Epidermal melanocyte (primary cell): ENCODE measurements at regions not wholly inside any gene's neighbourhood (a gene's known extent, or its start where the extent isn't known, plus 50 kb on each side); places are given as distances from the start of the nearest gene placed in this dataset.
"Not testable (repeated sequence)": the region's sequence is repeated elsewhere in the genome, so short reads cannot be mapped to it uniquely, and the experiment has no call there.

Experiments used
- DNase-seq: peaks from one replicate; pipeline ENCODE4 v3.0.0; 2011; ENCODE audit warnings: low spot score; ENCODE audit not compliant: insufficient read length

DNA sequence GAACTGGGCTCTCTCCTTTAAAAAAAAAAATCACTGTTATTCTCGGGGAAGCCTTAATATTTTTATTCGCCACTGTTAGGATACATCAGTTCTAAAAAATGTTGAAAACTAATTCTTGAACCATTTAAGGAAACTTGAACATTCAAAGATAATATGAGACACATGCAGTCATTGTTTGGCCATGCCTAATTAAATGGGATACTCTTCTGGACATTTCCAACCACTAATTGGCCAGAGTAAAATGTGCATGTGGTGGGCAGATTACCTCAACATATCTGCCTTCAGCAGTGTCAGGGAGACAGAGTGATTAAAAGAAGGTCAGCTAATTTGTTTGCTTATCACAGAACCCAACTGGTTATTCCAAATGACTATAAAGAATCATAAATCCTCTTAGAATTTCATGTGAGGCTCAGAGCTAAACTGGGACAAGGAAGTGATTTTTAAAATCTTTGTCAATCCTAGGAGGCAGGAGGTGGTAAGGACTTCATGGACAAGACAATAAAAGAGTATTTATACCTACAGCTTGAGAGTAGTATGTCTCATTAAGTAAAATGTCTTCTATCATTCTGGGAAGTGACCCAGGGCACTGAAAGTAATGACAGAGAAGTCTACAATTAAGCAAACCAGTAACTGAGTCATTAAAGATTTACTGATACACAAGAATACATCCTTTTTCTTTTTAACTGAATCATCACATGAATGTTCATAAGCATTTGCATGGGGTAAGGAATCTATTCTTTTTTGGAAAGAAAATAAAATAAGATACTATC is 242.9 kb upstream of the TRPM3 start:
- no peak for DNase-seq

DNA sequence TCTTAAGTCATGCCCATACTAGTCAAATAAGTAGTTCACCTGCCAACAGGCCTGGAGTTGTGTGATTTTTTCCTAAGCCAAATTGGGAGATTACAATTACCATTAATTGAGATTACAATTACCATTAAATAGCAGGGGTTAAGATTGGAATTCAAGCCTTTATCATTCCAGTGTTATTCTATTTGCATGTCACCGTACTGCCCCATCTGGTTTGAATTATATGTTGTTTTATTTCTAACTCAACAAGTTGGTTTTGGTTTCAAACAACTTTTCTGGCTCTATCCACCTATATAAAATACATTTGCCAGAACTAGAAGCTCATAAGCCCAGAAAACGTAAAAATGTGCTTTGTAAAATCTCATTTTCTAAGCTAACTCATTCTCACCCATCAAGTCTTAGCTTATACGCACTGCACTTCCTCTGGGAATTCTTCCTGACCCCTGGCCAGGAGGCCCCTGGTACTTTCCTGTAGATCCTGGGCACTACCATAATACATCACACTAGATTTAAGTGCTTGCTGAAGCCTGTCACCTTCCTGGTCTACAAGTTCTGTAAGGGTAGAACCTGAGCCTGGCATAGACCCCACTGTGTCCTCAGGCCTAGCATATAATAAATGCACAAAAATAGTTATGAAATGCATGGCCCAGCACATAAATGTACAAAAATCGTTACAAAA is 242.0 kb upstream of the TRPM3 start:
- DNase-seq = no peak

DNA sequence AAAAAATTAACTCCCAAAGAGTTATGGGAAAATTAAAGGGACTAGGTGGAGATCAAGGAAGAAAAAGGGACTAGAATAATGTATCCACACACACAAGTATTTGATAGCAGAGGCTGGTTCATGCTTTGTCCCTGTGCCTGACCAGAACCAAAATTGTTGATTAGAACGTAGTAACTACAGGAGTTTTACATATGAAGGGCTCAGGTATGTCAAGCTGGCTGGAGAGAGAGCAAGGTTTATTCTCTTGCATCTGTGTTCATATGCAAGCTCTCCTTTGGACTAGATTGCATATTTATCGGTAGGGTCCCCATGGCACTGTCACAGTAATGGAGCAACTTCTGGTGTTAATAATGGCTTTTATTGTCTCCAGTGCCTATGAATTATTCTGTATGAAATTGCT is 239.9 kb upstream of the TRPM3 start:
- no peak for DNase-seq

DNA sequence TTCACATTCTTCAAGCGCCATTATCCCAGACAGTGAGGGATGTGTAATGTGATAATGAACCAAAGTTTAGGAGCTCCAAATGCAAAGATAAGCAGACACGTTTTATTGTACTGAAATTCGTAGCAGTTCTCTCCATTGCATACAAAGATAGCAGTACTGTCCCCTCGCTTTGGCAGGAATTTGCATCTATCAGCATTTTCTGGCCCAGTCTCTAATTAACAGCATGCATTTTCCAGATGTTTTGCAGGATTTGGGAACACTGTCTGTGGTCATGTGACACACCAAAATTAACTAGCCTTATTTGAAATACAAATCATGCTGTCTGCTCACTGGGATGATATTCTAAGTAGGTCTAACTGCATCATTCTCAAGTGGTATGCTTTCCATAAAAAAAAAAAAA is 235.9 kb upstream of the TRPM3 start:
- no peak for DNase-seq

DNA sequence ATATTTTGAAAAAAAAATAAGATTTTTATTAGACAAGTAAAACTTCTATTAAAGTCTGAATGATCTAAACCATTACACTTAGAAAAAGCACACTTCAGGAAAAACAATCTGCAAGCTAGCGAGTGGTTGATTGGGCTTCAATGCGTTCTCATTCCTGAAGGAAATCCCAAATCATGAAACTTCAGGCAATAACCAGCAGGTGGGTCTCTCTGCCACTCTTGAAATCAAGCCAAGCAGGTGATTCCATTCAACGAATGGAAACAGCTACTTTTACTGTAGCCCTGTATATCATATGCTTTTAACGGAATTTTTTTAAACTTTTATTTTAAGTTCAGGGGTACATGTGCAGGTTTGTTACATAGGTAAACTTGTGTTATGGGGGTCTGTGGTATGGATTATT is 234.5 kb upstream of the TRPM3 start:
- no peak for DNase-seq

DNA sequence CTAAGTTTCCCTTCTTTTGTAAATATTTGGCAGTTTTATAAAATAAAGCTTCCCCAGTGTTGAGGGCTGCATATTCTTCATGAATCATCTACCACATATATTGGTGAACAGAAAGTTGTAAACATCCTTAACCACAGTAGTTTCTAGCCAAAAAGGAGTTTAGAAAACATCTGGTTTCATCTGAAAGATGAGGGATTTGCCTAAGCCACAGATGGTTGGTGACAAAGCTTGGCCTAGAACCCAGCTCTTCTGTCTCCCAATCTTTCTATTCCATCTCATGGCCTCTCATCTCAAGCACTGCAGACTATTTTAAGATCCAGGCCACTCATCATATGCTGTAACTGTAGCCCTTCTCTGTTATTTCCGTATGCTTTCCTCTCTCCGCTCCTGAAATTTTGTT is 232.3 kb upstream of the TRPM3 start:
- no peak for DNase-seq

DNA sequence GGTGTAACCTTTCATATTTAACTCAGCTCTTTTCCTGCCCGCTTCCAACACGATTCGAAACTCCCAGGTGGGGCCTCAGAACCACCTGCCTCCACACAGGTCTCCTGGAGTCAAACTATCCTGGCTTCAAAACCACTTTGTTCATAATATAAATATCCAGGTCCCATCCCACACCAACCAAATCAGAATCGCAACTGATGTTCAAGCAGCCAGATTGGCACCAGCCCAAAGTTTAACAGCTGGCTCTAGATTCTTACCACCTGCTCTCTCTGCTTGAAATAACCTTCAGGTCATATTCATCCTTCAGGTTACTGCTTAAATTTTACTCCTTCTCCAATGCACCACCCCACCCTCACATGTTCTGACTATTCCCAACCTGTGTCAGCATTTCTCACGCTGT is 231.4 kb upstream of the TRPM3 start:
- no peak for DNase-seq

DNA sequence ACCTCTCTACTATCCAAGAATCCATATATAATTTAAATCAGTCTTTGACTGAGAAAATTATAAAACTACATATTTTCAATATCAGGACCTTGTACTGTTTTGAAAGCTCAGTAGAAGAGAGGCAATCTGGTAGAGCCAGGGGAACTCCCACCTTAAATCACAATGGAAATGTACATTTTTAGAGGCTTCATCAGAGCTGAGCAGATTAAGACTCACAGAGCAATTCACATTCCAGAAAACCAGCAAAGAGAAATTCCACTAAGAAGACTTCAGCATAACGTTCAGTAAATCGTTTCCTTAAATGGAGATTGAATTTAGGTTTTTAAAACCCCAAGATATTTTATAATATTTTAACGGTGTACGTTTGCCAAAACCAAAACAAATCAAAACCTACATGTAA is 227.8 kb upstream of the TRPM3 start:
- DNase-seq = no peak

DNA sequence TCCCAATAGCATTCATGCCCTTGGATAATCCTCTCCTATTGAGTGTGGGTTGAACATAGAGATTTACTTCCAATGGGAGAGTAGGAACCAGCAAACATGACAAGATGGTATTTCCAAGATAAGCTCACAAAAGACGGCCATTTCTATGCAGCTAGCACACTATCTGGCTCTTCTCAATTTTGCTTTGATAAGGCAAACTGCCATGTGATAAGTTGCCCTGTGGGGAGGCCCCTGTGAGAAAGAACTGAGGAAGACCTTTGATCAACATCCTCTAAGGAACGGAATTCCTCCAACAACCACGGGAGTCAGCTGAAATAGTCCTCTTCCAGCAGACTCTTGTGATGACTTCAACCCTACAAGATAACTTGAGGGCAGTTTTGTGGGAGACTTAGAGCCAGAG is 211.9 kb upstream of the TRPM3 start:
- DNase-seq = no peak

DNA sequence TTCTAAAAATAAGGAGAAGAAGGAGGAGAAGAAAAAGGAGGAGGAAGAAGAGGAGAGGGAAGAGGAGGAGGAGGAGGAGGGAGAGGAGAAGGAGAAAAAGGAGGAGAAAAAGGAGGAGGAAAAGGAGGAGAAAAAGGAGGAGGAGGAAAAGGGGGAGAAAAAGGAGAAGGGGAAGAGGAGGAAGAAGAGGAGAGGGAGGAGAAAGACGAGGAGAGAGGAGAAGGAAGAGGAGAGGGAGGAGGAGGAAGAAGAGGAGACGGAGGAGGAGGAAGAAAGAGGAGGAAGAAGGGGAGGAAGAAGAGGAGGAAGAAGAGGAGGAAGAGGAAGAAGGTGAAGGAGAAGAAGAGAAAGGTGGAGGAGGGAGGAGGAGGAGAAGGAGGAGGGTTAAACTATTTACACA is 210.2 kb upstream of the TRPM3 start:
- DNase-seq = no peak

DNA sequence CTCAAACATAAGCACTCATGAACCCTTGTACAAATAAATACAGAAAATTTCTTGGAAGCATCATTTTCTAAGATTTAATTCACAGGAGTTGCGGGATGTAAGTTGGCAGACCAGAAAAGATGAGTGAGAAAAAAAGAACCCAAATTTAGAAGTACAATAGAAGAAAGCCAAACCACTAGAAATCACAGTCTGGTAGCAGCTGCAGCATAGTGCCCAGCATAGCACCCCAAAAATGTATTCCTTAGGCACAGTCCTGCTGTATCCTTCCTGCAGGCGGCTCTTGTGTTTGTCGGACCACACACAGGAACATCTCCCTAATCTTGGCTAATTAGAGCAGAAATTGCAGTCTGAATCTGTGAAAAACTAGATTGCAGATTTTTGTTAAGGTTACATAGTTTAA is 208.5 kb upstream of the TRPM3 start:
- no peak for DNase-seq

DNA sequence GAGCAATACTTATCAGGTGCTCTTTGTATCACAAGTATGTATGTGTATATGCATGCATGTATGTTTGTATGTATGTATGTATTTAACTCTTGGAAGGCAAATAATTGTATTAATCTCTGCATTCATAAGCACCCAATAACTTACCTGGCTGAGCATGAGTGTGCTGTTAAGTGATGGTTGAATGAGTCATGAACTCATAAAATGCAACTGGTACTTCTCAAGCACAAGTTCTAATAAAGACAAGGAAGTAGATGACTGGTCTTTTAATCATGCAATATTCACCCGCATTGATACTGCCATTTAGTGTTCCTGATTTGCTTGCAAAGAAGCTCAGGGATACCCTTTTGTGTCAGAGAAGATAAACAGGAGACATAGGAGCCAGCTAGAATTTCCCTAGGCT is 204.9 kb upstream of the TRPM3 start:
- DNase-seq = no peak

DNA sequence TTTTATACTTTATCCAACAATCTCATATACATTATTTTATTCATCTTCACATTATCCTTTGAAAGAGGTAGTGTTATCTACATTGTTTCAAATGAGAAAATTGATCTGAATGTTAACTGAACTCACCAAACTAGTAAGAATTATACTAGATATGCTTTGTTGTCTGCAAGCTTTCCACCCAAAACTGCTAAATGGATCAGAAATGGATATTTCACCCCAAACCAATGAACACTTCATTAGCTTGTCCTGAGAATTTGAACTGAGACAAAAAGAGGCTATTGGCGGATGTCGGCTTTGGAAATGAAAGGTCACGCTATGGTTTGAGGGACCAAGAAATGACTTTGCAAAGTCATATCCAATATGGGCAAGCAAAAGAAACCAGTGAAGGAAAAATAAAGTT is 201.9 kb upstream of the TRPM3 start:
- no peak for DNase-seq

DNA sequence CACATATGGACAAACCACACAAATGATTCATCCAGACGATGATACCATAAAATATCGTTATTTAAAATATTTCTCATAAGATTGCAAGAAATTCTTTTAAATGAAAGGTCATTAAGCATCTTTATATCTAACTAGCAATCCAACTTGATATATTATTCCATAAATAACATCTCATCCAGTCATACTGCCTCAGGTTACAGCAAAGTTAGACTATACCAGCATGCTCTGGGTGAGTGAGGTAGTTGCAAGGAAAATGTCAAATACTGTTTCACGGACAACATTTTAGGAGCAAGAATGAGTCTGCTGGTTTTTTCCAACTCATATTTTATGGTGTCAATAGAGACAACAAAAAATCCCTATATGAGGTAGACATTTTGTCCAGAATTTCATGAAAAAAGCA is 200.9 kb upstream of the TRPM3 start:
- no peak for DNase-seq

DNA sequence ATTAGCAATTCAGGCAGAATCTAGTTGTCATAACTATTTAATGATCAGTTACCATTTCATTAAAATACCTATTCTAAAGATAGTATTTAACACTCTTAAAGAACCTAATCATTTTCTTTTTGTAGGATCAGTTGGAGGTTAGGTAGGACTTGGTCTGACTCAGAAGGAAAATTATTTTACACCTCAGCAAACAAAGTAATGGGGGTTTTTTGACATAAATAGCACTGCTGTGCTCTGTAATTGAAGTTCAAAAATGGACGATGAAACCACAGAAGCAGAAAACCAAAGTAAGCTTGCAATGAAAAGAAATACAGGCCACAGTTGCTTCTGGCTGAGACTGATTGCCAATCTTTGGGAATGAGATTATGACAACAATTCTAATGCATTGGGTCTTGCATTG is 187.0 kb upstream of the TRPM3 start:
- no peak for DNase-seq

DNA sequence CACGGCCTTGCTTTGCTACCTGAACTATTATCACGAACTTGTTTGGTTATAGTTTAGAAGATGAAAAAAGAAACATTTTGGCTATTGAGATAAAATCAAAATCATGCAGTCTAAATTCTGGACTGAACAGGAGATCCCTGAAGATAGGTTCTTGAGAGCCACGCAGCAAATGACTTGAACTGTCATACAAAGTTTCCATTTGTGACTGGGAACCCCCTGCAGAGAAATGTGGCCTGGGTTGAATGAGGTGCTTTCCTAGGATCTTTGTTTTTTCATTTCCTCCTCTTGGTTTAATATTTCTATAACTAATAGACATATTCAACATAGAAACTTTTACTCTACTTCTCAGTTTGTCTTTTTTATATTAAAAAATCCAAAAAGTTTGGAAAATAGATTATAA is 184.7 kb upstream of the TRPM3 start:
- no peak for DNase-seq

DNA sequence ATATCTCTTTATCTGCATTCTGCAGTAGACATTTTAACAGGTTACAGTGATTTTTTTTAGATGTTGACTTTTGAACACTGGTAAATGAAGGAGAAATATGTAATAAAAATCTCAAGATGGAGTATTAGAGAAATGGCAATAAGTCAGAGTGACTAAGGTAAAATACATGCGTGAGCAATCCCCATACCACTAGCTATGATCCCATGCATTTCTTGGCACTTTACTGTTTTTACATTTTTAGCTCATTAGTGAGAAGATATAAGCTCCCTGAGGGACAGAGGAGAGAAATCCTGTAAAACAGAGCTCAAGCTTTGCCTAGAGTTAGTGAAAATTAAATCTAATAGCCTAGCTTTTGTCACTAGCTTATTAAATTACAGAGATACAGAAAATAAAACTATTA is 181.9 kb upstream of the TRPM3 start:
- DNase-seq = no peak

DNA sequence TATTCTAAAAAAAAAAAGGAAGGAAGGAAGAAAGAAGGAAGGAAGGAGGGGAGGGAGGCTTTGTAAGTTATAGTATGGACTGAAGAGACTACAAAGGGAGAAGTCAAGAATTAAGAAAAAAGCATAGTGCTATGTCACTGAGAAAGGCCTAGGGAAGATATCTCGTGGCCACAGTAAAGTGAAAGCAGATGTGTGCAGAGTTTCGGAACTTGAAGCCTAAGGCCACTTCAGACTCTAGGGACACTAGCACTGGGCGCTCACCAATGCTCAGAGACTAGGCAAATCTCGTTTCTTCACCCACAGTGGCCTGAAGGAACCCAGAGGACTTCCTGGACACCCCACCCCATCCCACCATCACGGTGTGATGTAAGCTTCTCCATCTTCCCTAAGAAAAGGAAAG is 181.4 kb upstream of the TRPM3 start:
- no peak for DNase-seq

DNA sequence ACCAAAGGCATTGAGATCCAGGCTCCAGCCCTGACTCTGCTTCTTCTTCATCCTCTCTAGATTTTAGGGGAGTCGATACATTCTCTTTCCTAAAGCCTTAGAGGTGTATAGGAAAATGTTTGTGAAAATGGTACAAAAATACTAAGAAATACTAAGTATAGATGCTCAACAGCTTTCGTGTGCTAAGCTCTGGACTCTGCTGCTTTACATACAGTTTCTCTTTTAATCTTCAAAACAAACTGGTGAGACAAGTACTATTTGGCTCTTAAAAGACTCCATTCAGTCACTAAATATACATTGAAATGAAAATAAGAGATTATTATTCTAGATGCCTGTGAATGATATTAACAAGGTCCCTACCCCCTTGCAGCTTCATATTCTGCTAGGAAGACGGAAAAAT is 174.5 kb upstream of the TRPM3 start:
- no peak for DNase-seq

DNA sequence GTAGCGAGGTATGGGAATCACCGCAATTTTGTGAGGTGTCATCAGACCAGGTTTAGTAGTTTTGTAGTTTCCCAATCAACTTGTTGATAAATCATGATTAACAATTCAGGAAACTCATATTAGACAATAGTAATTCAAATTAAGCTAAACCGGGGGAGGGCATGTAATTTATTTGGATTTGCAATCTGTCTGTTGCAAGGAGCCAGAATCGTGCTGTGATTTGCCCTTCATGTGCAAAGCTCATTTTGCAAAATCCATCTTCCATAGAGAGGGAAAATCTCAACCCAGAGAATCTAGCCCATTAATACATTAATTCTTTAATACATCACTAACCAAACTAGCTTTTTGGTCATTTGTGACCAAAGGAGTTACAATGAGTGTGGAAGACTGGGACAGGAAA is 164.7 kb upstream of the TRPM3 start:
- no peak for DNase-seq

DNA sequence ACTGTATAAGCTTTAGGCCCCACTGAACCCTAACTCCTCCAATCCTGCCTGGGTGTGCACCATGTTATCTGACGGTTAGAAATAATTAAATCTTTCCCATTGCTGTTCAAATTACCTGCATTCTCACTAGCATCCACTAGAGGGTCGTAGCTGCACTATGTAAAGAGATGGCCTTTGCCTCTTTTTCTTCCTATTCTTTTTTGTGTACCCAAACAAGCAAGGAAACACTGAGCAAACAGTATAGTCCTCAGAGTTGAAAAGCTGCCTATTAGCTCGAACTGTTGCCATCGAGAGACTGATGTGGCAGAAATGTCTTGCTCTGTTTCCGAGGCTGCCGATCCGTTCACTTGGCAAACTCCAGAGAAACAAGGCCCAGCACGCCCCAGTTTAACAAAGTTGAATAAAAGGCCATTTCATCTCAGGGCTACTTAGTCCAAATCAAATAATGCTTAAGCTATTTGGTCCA is 163.8 kb upstream of the TRPM3 start:
- DNase-seq = peak; percentile 23

DNA sequence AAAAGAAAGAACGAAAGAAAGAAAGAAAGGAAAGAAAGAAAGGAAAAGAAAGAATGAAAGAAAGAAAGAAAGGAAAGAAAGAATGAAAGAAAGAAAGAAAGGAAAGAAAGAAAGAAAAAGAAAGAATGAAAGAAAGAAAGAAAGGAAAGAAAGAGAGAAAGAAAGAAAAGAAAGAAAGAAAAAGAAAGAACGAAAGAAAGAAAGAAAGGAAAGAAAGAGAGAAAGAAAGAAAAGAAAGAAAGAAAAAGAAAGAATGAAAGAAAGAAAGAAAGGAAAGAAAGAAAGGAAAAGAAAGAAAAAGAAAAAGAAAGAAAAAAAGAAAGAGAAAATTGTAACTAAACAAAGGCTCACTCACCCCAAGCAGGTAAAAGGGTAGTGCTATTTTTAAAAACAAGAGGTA is 160.7 kb upstream of the TRPM3 start:
- not testable (repeated sequence) for DNase-seq

DNA sequence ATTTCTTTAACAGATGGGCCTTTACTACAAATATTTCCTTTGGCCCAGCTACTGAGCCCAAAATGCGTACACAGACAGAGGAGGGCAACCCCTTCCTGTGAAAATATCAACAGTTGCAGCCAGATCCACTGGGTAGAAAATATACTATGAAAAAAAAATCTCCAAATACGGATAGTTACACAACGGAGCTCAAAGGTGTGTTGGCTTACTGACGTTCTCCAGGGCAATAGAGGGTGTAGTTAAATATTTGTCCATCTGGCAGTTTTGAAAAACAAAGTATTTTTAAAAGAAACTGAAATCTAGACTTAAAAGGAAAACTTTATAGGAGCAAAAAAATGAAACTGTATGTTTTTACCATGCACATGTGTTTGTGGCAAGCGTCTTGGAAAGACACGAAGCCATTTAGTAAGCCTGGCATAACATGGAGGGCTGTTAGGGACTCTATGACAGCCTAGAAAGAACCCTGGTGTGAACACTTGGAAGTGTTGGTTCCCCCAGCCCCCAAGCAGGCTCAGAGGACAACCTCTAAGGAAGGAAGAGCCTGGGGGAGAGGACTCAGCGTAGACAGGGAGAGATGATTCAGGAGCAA is 157.8 kb upstream of the TRPM3 start:
- no peak for DNase-seq
